Uterus (tissue), 2 donors: ENCODE measurements at regions not wholly inside any gene's neighbourhood (a gene's known extent, or its start where the extent isn't known, plus 50 kb on each side); places are given as distances from the start of the nearest gene placed in this dataset.

ENCODE experiments used
- POLR2A ChIP-seq, 2 donors: fragments of 450-650 bp; IDR thresholded peaks; one replicate each; pipeline ENCODE4 v1.6.1; 2016; ENCODE audit warnings: antibody characterized with exemption in 2 of 2, mild to moderate bottlenecking in 1 of 2, moderate library complexity in 1 of 2
- TF ChIP-seq, protein P1 (sequence below), 4 experiments: fragments of 200-600 bp in 2 of 4; fragments of 450-650 bp in 2 of 4; sonication (generic) in 2 of 4; IDR thresholded peaks; one replicate each; pipeline ENCODE4 v1.5.1; 2016 to 2019; ENCODE audit warnings: antibody characterized with exemption in 4 of 4, mild to moderate bottlenecking in 2 of 4, moderate library complexity in 1 of 4

- TF ChIP-seq, protein P1, sequence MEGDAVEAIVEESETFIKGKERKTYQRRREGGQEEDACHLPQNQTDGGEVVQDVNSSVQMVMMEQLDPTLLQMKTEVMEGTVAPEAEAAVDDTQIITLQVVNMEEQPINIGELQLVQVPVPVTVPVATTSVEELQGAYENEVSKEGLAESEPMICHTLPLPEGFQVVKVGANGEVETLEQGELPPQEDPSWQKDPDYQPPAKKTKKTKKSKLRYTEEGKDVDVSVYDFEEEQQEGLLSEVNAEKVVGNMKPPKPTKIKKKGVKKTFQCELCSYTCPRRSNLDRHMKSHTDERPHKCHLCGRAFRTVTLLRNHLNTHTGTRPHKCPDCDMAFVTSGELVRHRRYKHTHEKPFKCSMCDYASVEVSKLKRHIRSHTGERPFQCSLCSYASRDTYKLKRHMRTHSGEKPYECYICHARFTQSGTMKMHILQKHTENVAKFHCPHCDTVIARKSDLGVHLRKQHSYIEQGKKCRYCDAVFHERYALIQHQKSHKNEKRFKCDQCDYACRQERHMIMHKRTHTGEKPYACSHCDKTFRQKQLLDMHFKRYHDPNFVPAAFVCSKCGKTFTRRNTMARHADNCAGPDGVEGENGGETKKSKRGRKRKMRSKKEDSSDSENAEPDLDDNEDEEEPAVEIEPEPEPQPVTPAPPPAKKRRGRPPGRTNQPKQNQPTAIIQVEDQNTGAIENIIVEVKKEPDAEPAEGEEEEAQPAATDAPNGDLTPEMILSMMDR (IDR thresholded peaks at IDR 0.05) = no peak
- TF ChIP-seq POLR2A (IDR thresholded peaks at IDR 0.05) = no peak
Observed at GRCh38 chr6:82521369-82521768, 157.8 kb downstream of the TPBG start.
